ENCODE measurements at regions not wholly inside any gene's neighbourhood (a gene's known extent, or its start where the extent isn't known, plus 50 kb on each side); places are given as distances from the start of the nearest gene placed in this dataset.

DNA sequence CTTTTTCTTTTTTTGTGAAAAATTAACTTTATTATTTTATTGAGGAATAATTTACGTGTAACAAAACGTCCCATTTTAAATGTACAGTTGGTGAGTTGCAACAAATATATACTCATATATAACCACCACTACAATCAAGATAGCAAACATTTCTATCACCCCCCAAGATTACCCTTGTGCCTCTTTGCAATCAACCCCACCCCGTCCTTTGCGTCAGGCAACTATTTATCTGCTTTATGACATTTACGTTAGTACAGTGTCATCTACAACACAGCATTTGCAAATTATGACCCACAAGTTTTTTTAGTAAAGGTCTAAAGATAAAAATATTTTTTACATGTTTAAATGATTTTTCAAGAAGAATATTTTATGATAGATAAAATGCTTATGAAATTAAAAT lies 485.6 kb upstream of the SOX9 start:
- Histone ChIP-seq H3K36me3 (ENCODE audit: insufficient read depth, low read length, poor library complexity, severe bottlenecking) (no peaks in the 10 kb centered on the region), H3K27me3 (replicated peaks; ENCODE audit: insufficient read depth, low read depth, low read length, poor library complexity) (no peaks in the 10 kb centered on the region), H3K4me3 (ENCODE audit: low read depth, low read length, poor library complexity, severe bottlenecking) (no peak overlapping the region), H3K9me3 (ENCODE audit: low read depth, low read length, poor library complexity, severe bottlenecking) (no peaks in the 10 kb centered on the region), H3K4me1 (ENCODE audit: insufficient read depth, low read length, poor library complexity, severe bottlenecking) (peaks cover 4% of the 10 kb centered on the region), H3K27ac (ENCODE audit: low read depth, low read length, poor library complexity, severe bottlenecking) (no peak overlapping the region)
- CTCF ChIA-PET = no interaction called here
- BruUV-seq (replicated peaks) = no TSS peak
- no peak for DNase-seq (ENCODE audit: low spot score)
- no peak for TF ChIP-seq EZH2 (IDR thresholded peaks at IDR 0.05; ENCODE audit: borderline replicate concordance, low read depth, low read length, poor library complexity, severe bottlenecking)
- TF ChIP-seq CTCF (conservative IDR thresholded peaks at IDR 0.05; ENCODE audit: low read depth, low read length) = no peak
- POLR2A ChIA-PET (ENCODE audit: low non-redundant PET) = no interaction called here
- intact Hi-C loops (cut with micrococcal nuclease; ENCODE audit: unreplicated experiment) = no loop called here

GRCh38 chr17:71636644-71637043 lies 484.2 kb upstream of the SOX9 start:
- intact Hi-C loops (cut with micrococcal nuclease; ENCODE audit: unreplicated experiment) = no loop called here
- Histone ChIP-seq H3K4me1 (ENCODE audit: insufficient read depth, low read length, poor library complexity, severe bottlenecking) (peaks cover 4% of the 10 kb centered on the region), H3K9me3 (ENCODE audit: low read depth, low read length, poor library complexity, severe bottlenecking) (no peaks in the 10 kb centered on the region), H3K4me3 (ENCODE audit: low read depth, low read length, poor library complexity, severe bottlenecking) (no peak overlapping the region), H3K36me3 (ENCODE audit: insufficient read depth, low read length, poor library complexity, severe bottlenecking) (no peaks in the 10 kb centered on the region), H3K27me3 (replicated peaks; ENCODE audit: insufficient read depth, low read depth, low read length, poor library complexity) (no peaks in the 10 kb centered on the region), H3K27ac (ENCODE audit: low read depth, low read length, poor library complexity, severe bottlenecking) (no peak overlapping the region)
- ChIA-PET CTCF (interaction anchor here (0.7 kb wide), 1 partner anchor 29 kb away, joined by 3 read pairs; no protein-coding TSS in a partner anchor), POLR2A (ENCODE audit: low non-redundant PET) (no interaction called here)
- BruUV-seq (replicated peaks) = no TSS peak
- no peak for TF ChIP-seq CTCF (conservative IDR thresholded peaks at IDR 0.05; ENCODE audit: low read depth, low read length)
- no peak for TF ChIP-seq EZH2 (IDR thresholded peaks at IDR 0.05; ENCODE audit: borderline replicate concordance, low read depth, low read length, poor library complexity, severe bottlenecking)
- DNase-seq (ENCODE audit: low spot score) = no peak

DNA sequence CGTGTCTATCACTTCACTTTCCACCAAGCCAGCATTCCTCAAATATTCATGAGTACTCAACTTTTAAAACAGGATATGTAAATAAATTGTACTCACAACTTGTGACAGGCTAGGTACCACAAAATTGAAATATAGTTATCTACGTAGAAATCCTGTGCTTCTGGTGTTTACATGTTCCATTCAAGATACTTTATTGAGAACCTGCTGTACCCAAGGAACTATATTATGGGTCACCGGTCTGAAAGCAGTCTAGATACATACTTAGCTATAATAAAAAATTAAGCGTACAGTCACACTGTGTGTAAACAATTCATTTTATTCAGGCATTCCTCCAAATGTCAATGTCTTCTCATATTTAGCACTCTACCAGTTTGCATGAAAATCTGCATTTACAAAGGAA lies 482.2 kb upstream of the SOX9 start:
- H3K27ac ChIP-seq (ENCODE audit: low read depth, low read length, poor library complexity, severe bottlenecking) = no peak overlapping the region
- BruUV-seq (replicated peaks) = no TSS peak
- DNase-seq (ENCODE audit: low spot score) = no peak
- ChIA-PET CTCF (no interaction called here), POLR2A (ENCODE audit: low non-redundant PET) (no interaction called here)
- H3K4me1 ChIP-seq (ENCODE audit: insufficient read depth, low read length, poor library complexity, severe bottlenecking) = no peaks in the 10 kb centered on the region
- no peaks in the 10 kb centered on the region for H3K27me3 ChIP-seq (replicated peaks; ENCODE audit: insufficient read depth, low read depth, low read length, poor library complexity)
- H3K4me3 ChIP-seq (ENCODE audit: low read depth, low read length, poor library complexity, severe bottlenecking) = no peak overlapping the region
- intact Hi-C loops (cut with micrococcal nuclease; ENCODE audit: unreplicated experiment) = no loop called here
- TF ChIP-seq CTCF (conservative IDR thresholded peaks at IDR 0.05; ENCODE audit: low read depth, low read length) = no peak
- no peak for TF ChIP-seq EZH2 (IDR thresholded peaks at IDR 0.05; ENCODE audit: borderline replicate concordance, low read depth, low read length, poor library complexity, severe bottlenecking)
- no peaks in the 10 kb centered on the region for H3K9me3 ChIP-seq (ENCODE audit: low read depth, low read length, poor library complexity, severe bottlenecking)
- no peaks in the 10 kb centered on the region for H3K36me3 ChIP-seq (ENCODE audit: insufficient read depth, low read length, poor library complexity, severe bottlenecking)
